Retinal pigment epithelial cell (primary cell): ENCODE measurements at regions not wholly inside any gene's neighbourhood (a gene's known extent, or its start where the extent isn't known, plus 50 kb on each side); places are given as distances from the start of the nearest gene placed in this dataset.
A peak's percentile ranks its signal among the peaks of the same experiment; 100 is the strongest.

Experiments used
- DNase-seq: peaks from one replicate; pipeline ENCODE4 v3.0.0-alpha.2; 2010; ENCODE audit warnings: low read depth
- H3K4me3 ChIP-seq: 2 replicates; pipeline ENCODE4 v1.5.1; 2011; ENCODE audit warnings: mild to moderate bottlenecking, low read length, control low read depth, moderate library complexity
- TF ChIP-seq, protein P1 (sequence below): conservative IDR thresholded peaks from 2 replicates; pipeline ENCODE4 v1.5.1; 2011; ENCODE audit warnings: low read depth, low read length, control low read depth, inconsistent platforms

DNA sequence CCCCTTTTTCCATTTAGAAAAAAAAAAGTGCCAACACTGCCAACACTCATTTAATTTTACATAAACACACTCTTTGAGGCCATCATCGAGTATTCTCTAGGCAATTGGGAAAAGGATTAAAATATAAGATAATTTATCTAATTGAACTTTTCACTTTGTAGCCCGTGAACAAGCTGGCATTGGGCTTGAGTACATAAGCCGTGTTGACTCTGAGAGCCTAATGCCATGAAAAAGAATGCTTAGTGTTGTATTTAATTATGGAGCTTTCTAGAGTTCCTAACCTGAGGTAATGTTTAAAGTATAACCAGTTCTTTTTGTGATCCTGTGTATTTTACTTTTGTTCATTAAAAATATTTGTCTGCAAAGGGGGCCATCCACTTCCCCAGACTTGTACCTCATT is 193.8 kb downstream of the LYPLAL1 start:
- DNase-seq: no peak
- no peak overlapping the region for H3K4me3 ChIP-seq
- TF ChIP-seq, protein P1, sequence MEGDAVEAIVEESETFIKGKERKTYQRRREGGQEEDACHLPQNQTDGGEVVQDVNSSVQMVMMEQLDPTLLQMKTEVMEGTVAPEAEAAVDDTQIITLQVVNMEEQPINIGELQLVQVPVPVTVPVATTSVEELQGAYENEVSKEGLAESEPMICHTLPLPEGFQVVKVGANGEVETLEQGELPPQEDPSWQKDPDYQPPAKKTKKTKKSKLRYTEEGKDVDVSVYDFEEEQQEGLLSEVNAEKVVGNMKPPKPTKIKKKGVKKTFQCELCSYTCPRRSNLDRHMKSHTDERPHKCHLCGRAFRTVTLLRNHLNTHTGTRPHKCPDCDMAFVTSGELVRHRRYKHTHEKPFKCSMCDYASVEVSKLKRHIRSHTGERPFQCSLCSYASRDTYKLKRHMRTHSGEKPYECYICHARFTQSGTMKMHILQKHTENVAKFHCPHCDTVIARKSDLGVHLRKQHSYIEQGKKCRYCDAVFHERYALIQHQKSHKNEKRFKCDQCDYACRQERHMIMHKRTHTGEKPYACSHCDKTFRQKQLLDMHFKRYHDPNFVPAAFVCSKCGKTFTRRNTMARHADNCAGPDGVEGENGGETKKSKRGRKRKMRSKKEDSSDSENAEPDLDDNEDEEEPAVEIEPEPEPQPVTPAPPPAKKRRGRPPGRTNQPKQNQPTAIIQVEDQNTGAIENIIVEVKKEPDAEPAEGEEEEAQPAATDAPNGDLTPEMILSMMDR: no peak

DNA sequence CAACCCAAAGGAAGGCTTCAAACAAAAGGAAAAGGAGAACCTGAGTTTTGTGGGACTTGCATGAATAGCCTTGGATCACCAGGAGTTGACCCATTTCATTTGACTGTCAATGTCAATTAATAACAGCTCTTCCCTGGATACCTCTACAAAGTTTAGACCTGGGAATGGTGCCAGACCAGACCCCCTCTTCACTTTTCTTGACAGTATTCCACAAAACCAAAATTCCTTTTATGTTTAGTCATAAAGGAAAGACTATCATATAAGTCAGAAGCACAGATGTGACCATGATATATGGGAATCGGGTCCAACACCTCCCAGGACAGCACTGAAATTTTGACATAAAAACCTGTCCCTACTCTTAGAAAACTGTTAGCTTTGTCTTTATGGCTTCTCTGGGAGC is 191.8 kb downstream of the LYPLAL1 start:
- TF ChIP-seq, protein P1: no peak

DNA sequence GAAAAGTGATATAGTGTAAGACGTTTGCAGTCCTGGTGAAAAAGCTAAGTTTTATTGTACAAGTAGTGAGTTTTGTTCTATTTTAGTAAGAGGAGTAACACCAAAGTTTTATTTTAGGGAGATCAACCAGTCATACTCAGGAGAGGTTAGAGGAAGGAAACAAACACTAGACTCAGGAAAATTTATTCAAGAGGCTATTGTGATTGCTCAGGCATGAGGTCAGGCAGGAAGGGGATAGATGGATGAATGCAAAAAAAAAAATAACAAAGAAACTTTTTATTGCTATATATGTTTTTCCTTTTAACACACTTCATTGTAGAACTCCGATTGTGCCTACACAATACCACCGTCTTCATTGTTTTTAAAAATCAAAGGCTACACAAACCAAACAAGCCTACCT is 189.0 kb downstream of the LYPLAL1 start:
- no peak overlapping the region for H3K4me3 ChIP-seq
- no peak for DNase-seq
- TF ChIP-seq, protein P1: no peak

More for the DNA sequence above, 191.8 kb downstream of the LYPLAL1 start:
- DNase-seq: no peak
- no peak overlapping the region for H3K4me3 ChIP-seq

DNA sequence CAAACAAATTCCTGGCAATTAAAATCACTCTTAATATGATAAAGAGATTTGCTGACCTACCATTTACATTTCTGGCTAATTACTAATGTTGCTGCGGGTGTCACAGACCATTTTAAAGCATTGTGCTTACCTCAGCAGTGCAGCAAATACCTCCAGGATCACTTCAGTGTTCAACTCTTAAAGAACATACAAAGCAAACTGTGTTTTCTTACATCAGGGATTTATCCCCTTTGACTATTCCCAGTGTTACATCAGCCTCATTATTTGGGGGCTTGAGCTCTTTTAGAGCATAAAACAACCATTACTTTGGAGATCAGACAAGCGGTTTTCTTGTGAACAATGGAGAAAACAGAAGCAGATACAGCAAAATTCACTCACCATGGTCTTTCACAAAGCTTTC is 185.4 kb downstream of the LYPLAL1 start:
- H3K4me3 ChIP-seq: no peak overlapping the region
- TF ChIP-seq, protein P1: no peak
- DNase-seq: peak; percentile 60

DNA sequence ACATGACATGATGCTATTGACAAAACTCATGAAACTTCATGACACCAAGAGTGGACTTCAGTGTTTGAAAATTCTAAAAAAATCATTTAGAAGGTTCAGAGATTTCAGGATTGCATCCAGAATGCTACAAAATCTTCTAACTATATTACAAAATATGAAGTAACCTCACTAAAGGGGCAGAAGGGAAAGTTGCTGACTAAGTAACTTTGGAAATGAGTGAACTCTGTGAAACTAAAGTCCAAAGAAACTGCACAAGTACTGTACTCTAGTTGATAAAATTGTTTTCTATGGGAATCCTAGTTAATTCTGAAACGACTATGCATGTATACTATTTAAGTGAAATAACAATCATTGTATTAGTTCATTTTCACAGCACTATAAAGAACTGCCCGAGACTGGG is 184.4 kb downstream of the LYPLAL1 start:
- H3K4me3 ChIP-seq: no peak overlapping the region
- no peak for DNase-seq
- TF ChIP-seq, protein P1: no peak

DNA sequence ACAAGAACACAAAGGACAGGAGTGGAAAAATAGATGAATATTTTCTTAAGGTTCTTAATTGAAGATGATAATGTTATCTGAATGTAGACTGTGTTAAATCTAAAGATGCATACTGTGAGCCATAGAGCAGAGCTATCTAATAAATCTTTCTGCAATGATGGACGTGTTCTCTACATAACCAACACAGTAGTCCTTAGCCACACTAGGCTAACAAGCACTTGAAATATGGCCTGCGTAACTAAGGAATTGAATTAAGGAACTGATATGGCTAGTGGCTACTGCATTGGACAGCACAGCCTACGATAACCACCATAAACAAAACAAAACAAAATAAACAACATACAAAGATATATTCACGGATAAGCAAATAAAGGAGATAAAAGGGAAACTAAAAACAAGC is 181.3 kb downstream of the LYPLAL1 start:
- TF ChIP-seq, protein P1: no peak
- DNase-seq: no peak
- H3K4me3 ChIP-seq: no peak overlapping the region

DNA sequence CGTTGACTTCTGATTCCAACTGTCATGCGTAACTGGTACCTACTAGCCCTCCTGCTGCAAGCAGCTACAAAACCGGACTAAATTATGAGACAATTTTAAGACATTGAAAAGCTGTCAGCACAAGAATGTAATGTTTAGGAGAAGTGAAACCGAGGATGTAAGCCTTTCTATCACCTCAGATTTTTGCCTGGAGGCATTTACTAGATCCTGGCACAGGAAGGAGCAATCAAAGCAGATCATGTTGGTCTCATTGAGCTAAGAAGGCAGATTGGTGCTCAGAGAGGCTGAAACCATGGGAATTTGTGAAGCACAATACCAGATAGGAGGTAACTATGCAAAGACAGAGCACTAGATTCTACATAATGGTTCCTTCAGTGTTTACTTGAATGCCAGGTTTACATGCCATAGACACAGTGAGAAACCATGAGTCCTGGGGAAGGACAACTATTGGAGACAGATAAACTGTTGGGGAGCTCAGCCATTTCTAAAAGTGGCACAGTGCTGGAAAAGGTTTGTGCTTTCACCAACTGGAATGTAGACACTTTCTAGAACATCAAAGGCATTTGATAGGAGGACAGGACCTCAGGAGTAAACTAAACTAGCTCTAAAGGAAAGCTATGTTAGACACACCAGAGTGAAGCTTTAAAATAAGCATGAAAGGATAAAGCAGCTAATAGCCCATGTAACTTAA is 179.4 kb downstream of the LYPLAL1 start:
- TF ChIP-seq, protein P1: no peak
- peak; percentile 31 for DNase-seq
- H3K4me3 ChIP-seq: no peak overlapping the region
